Type B pancreatic cell (in vitro differentiated cells): ENCODE measurements at regions not wholly inside any gene's neighbourhood (a gene's known extent, or its start where the extent isn't known, plus 50 kb on each side); places are given as distances from the start of the nearest gene placed in this dataset.

Experiments used
- DNase-seq: peaks from one replicate; pipeline ENCODE4 v3.0.0; 2021; ENCODE audit warnings: mixed read lengths; ENCODE audit not compliant: unreplicated experiment; ENCODE audit errors: extremely low spot score
- H3K27ac Mint-ChIP-seq: 2 replicates; pipeline ENCODE4 v1.8.0; 2021; ENCODE audit warnings: mild to moderate bottlenecking, mixed read lengths
- H3K27me3 Mint-ChIP-seq: 2 replicates; pipeline ENCODE4 v1.8.0; 2021; ENCODE audit warnings: mixed read lengths
- H3K36me3 Mint-ChIP-seq: 2 replicates; pipeline ENCODE4 v1.8.0; 2021; ENCODE audit warnings: mixed read lengths
- H3K4me1 Mint-ChIP-seq: one replicate; pipeline ENCODE4 v1.8.0; 2021; ENCODE audit warnings: mixed read lengths; ENCODE audit not compliant: unreplicated experiment
- H3K4me3 Mint-ChIP-seq: 2 replicates; pipeline ENCODE4 v1.8.0; 2021; ENCODE audit warnings: mild to moderate bottlenecking, mixed read lengths
- H3K9me3 Mint-ChIP-seq: 2 replicates; pipeline ENCODE4 v1.8.0; 2021; ENCODE audit warnings: mixed read lengths
- TF ChIP-seq, protein P1 (sequence below): fragments of 200-600 bp; sonication (generic); conservative IDR thresholded peaks from 2 replicates; pipeline ENCODE4 v1.5.0; 2021; ENCODE audit warnings: antibody characterized with exemption, mild to moderate bottlenecking

DNA sequence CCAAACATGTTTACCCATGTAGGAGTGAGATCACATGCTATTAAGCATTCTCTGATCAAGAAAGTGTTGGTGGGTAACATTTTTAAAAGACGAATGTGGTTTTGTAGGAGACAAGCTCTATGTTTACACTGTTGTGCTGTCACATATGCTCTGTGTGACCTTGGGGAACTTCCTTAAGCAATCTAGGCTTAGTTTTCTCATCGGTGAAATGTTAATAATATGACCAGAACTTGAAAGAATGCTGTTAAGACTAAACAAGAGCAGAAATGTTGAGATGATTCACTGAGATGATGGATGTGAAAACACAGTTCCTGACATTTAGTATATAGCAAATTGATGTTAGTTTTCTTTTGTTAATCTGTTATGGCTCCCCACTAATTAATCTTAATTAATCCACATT is 860.9 kb upstream of the CNTNAP5 start:
- TF ChIP-seq, protein P1, sequence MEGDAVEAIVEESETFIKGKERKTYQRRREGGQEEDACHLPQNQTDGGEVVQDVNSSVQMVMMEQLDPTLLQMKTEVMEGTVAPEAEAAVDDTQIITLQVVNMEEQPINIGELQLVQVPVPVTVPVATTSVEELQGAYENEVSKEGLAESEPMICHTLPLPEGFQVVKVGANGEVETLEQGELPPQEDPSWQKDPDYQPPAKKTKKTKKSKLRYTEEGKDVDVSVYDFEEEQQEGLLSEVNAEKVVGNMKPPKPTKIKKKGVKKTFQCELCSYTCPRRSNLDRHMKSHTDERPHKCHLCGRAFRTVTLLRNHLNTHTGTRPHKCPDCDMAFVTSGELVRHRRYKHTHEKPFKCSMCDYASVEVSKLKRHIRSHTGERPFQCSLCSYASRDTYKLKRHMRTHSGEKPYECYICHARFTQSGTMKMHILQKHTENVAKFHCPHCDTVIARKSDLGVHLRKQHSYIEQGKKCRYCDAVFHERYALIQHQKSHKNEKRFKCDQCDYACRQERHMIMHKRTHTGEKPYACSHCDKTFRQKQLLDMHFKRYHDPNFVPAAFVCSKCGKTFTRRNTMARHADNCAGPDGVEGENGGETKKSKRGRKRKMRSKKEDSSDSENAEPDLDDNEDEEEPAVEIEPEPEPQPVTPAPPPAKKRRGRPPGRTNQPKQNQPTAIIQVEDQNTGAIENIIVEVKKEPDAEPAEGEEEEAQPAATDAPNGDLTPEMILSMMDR, result no peak

DNA sequence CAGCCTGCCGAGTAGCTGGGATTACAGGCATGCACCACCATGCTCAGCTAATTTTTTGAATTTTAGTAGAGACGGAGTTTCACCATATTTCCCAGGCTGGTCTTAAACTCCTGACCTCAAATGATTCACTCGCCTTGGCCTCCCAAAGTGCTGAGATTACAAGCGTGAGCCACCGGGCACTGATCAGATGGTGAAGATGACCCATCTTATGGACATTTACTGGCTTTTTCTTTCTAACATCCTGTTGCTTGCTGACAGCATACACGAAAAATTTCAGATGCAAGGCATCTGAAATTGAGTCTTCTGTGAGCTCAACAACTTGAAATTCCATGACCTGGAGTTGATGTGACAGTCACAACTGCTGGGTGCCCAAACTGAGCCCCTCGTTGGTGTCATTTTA is 859.5 kb upstream of the CNTNAP5 start:
- no peak for DNase-seq
- H3K9me3 Mint-ChIP-seq, result peaks cover 5% of the 10 kb centered on the region
- H3K27me3 Mint-ChIP-seq, result no peaks in the 10 kb centered on the region
- no peak overlapping the region for H3K4me3 Mint-ChIP-seq
- H3K27ac Mint-ChIP-seq, result no peak overlapping the region
- H3K36me3 Mint-ChIP-seq, result no peaks in the 10 kb centered on the region
- TF ChIP-seq, protein P1, result no peak
- H3K4me1 Mint-ChIP-seq, result peaks cover 24% of the 10 kb centered on the region

More for the DNA sequence above, 860.9 kb upstream of the CNTNAP5 start:
- DNase-seq, result no peak
- Mint-ChIP-seq H3K36me3 (no peaks in the 10 kb centered on the region), H3K27me3 (no peaks in the 10 kb centered on the region), H3K4me1 (peaks cover 24% of the 10 kb centered on the region), H3K27ac (no peak overlapping the region), H3K9me3 (no peaks in the 10 kb centered on the region), H3K4me3 (no peak overlapping the region)

DNA sequence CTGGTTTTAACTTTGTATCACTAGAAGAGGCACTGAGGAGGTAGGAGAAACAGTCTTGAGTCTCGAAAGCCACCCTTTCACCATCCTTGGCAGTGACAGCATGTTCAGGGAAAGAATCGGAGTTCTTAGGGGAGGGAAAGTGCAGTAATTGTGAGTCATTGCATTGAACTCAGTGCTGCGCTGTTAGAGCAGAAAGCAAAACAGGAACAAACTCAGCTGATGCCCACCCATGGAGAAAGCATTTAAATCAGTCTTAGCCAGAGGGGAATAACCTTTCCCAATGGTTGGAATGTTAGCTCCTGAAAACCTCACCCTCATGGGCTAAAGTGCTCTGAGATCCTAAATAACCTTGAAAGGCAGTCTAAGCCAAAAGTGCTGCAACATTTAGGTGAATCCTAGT is 845.6 kb upstream of the CNTNAP5 start:
- H3K27me3 Mint-ChIP-seq, result no peaks in the 10 kb centered on the region
- no peaks in the 10 kb centered on the region for H3K36me3 Mint-ChIP-seq
- TF ChIP-seq, protein P1, result no peak
- H3K27ac Mint-ChIP-seq, result no peak overlapping the region
- no peaks in the 10 kb centered on the region for H3K4me1 Mint-ChIP-seq
- DNase-seq, result no peak
- H3K4me3 Mint-ChIP-seq, result no peak overlapping the region
- H3K9me3 Mint-ChIP-seq, result peaks cover 24% of the 10 kb centered on the region

DNA sequence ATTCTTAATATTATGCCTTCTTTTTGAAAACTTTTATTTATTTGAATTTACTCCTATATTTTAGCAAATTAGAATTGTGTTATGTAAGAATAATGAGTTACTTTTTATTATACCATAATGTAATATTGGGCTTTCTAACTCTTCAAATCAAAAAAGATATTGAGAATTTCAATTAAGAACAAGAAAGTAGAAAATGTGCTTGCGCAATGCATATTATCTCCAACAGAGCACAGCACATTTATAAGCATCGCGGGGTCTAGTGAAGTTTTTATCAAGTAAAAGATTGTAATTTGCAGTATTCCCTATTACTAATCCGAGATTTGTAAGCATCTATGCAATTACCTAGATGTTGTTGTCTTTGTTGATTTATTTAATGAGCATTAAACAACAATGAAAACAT is 829.1 kb upstream of the CNTNAP5 start:
- Mint-ChIP-seq H3K27me3 (no peaks in the 10 kb centered on the region), H3K4me1 (no peaks in the 10 kb centered on the region), H3K27ac (no peak overlapping the region), H3K36me3 (no peaks in the 10 kb centered on the region), H3K4me3 (no peak overlapping the region), H3K9me3 (no peaks in the 10 kb centered on the region)
- TF ChIP-seq, protein P1, result no peak
- DNase-seq, result no peak

DNA sequence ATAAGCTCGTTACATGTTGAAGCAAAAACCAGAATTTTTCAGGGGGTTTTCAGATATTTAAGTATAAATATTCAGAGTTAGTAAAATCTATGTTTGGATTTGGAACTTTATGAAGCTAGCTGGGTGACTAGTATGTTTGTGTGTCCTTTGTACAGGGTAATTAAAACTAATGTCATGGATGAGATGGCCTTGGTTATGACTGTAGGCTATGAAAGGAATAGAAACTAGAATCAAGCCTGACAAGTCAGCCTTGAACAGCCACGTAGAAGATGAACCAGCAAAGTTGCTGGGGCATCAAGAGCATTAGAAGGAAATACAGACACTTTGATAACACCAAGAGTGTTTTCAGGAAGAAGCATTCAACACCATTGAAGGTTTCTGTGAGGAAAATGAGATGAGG is 825.1 kb upstream of the CNTNAP5 start:
- TF ChIP-seq, protein P1, result no peak
- Mint-ChIP-seq H3K27ac (no peak overlapping the region), H3K4me3 (no peak overlapping the region), H3K27me3 (no peaks in the 10 kb centered on the region), H3K9me3 (no peaks in the 10 kb centered on the region), H3K36me3 (no peaks in the 10 kb centered on the region), H3K4me1 (no peaks in the 10 kb centered on the region)
- DNase-seq, result no peak

DNA sequence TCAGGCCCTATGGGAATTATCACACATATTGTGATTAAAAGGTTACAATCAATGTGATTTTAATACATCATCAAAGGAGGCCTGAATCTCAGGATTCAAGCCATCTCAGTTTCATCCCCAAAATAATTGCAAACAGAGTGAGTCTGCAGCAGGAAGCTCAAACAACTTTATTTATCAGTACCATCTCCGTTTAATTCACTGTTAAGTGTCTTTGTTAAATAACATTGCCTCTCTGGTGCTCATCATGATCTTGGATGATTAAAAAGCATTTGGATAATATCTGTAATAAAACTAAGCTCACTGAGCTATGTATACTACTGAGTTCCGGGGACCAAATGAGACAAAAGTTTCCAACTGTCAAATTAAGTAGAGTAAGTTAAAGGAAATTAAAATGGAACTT is 817.8 kb upstream of the CNTNAP5 start:
- H3K4me1 Mint-ChIP-seq, result peaks cover 5% of the 10 kb centered on the region
- no peak overlapping the region for H3K4me3 Mint-ChIP-seq
- TF ChIP-seq, protein P1, result no peak
- DNase-seq, result no peak
- H3K27me3 Mint-ChIP-seq, result no peaks in the 10 kb centered on the region
- H3K27ac Mint-ChIP-seq, result no peak overlapping the region
- no peaks in the 10 kb centered on the region for H3K36me3 Mint-ChIP-seq
- no peaks in the 10 kb centered on the region for H3K9me3 Mint-ChIP-seq
